K562 (cell line): ENCODE measurements at regions not wholly inside any gene's neighbourhood (a gene's known extent, or its start where the extent isn't known, plus 50 kb on each side); places are given as distances from the start of the nearest gene placed in this dataset.

Source experiments
- ATAC-seq: fragments of 200-7000 bp; cut with Tn5 transposase; 3 replicates; pipeline ENCODE4 v1.9.1; 2020; ENCODE audit warnings: moderate library complexity
- BruUV-seq: library from RNA; stranded (reverse); fragments of 400-500 nt; replicated peaks from 2 replicates; lab custom pipeline; 2021; lab: Mats Ljungman, UMichigan
- CTCF ChIA-PET: fragments of 300-600 bp; formaldehyde crosslinking; extraction: SDS; loops from one replicate; lab custom pipeline; 2021; ENCODE audit warnings: low intra/inter-chr PET ratio; lab: Yijun Ruan, JAX
- POLR2A ChIA-PET: fragments of 300-600, 350-650 bp; sonication (Branson Sonifier 250); formaldehyde crosslinking; extraction: SDS; loops from one replicate; lab custom pipeline; 2021; ENCODE audit warnings: antibody characterized with exemption, inconsistent platforms; lab: Yijun Ruan, JAX
- DNase-seq, 4 experiments: peaks; one replicate each; pipeline versions ENCODE4 v3.0.0 to v3.0.0-alpha.2; 2011 to 2018; ENCODE audit warnings: low spot score in 3 of 4, mixed read lengths in 3 of 4; ENCODE audit errors: extremely low read depth in 1 of 4
- FAIRE-seq: peaks from 2 replicates; lab custom pipeline; 2011; peaks lifted over from hg19 to GRCh38; lab: Jason Lieb, UNC
- H2AFZ ChIP-seq: 2 replicates; pipeline ENCODE4 v1.6.0; 2011; ENCODE audit warnings: low read depth, low read length, control low read depth, inconsistent platforms
- H3K27ac ChIP-seq: fragments of 200-600 bp; 3 replicates; pipeline ENCODE4 v1.8.0; 2011; ENCODE audit warnings: low read depth, mild to moderate bottlenecking, control low read depth, inconsistent platforms, low read length, moderate library complexity, mixed read lengths; ENCODE audit errors: extremely low read depth
- H3K27me3 ChIP-seq, 2 experiments: fragments of 300-600 bp in 1 of 2; 2 replicates in 1 of 2; 3 replicates in 1 of 2; pipeline versions ENCODE4 v1.6.0 to v1.8.0; 2011; ENCODE audit warnings: inconsistent platforms in 2 of 2, low read length in 2 of 2, mild to moderate bottlenecking in 1 of 2, mixed read lengths in 1 of 2, moderate library complexity in 1 of 2; ENCODE audit not compliant: control insufficient read depth in 2 of 2, insufficient read depth in 2 of 2
- H3K36me3 ChIP-seq: fragments of 300-600 bp; 3 replicates; pipeline ENCODE4 v1.8.0; 2011; ENCODE audit warnings: mild to moderate bottlenecking, low read length, inconsistent platforms; ENCODE audit not compliant: control insufficient read depth, insufficient read depth
- H3K4me1 ChIP-seq, 2 experiments: fragments of 200-600 bp in 1 of 2; replicated peaks in 1 of 2; 2 replicates in 1 of 2; 3 replicates in 1 of 2; pipeline versions ENCODE4 v1.5.1 to v1.8.0; 2011; ENCODE audit warnings: inconsistent platforms in 2 of 2, low read length in 2 of 2, mild to moderate bottlenecking in 1 of 2, mixed read lengths in 1 of 2, moderate library complexity in 1 of 2; ENCODE audit not compliant: control insufficient read depth in 2 of 2, insufficient read depth in 2 of 2
- H3K4me2 ChIP-seq: 2 replicates; pipeline ENCODE4 v1.6.1; 2011; ENCODE audit warnings: low read length, control low read depth, inconsistent platforms, mixed read lengths; ENCODE audit not compliant: insufficient read depth
- H3K4me3 ChIP-seq: fragments of 200-600 bp; sonication (generic), shearing (Covaris generic); 2 replicates; pipeline ENCODE4 v1.5.1; 2016; ENCODE audit warnings: control low read depth, inconsistent platforms
- H3K79me2 ChIP-seq: fragments of 200-600 bp; 3 replicates; pipeline ENCODE4 v1.8.0; 2011; ENCODE audit warnings: low read length, inconsistent platforms; ENCODE audit not compliant: control insufficient read depth, insufficient read depth
- H3K9ac ChIP-seq, 2 experiments: 2 replicates each; pipeline versions ENCODE4 v1.6.0 to v1.6.1; 2011; ENCODE audit warnings: low read depth in 2 of 2, low read length in 2 of 2, control low read depth in 1 of 2, inconsistent platforms in 1 of 2, mild to moderate bottlenecking in 1 of 2, mixed read lengths in 1 of 2; ENCODE audit not compliant: insufficient read depth in 1 of 2
- H3K9me1 ChIP-seq: one replicate; pipeline ENCODE4 v1.6.0; 2011; ENCODE audit warnings: inconsistent platforms, mild to moderate bottlenecking, low read length, moderate library complexity; ENCODE audit not compliant: control insufficient read depth, insufficient read depth
- H3K9me3 ChIP-seq: replicated peaks from 2 replicates; pipeline ENCODE4 v1.5.1; 2011; ENCODE audit warnings: low read depth, low read length, inconsistent platforms; ENCODE audit not compliant: control insufficient read depth, insufficient read depth
- H4K20me1 ChIP-seq: replicated peaks from 2 replicates; pipeline ENCODE4 v1.6.1; 2011; ENCODE audit warnings: low read length, inconsistent platforms, mixed read lengths; ENCODE audit not compliant: control insufficient read depth, insufficient read depth
- WGBS: fragments of 100-300 bp; shearing (Covaris generic); methylation state at CpG from one replicate; pipeline ENCODE4 v1.1.6; 2016; ENCODE audit warnings: low coverage, mixed read lengths; ENCODE audit not compliant: insufficient coverage; ENCODE audit errors: missing lambda C conversion rate; 5-methylcytosine and 5-hydroxymethylcytosine counted together
- in situ Hi-C: fragments of 300-500 bp; cut with MboI; formaldehyde crosslinking; loops from 4 replicates; pipeline ENCODE4 v1.15.0; 2018; ENCODE audit warnings: inconsistent platforms, mixed read lengths
- intact Hi-C: fragments of 100-400 bp; cut with micrococcal nuclease; formaldehyde crosslinking; loops from 2 replicates; pipeline ENCODE4 v1.14.2; 2022
- TF ChIP-seq, protein P1 (sequence below): IDR thresholded peaks from 2 replicates; pipeline ENCODE4 v1.6.1; 2011; ENCODE audit not compliant: insufficient read length; ENCODE audit errors: extremely low read depth
- TF ChIP-seq, protein P2 (sequence below): sonication (generic); formaldehyde crosslinking; IDR thresholded peaks from 2 replicates; pipeline ENCODE4 v1.8.1; 2023; ENCODE audit warnings: missing genetic modification reagents, mild to moderate bottlenecking, borderline replicate concordance
- TF ChIP-seq, protein P3 (sequence below): sonication (generic); formaldehyde crosslinking; IDR thresholded peaks from 2 replicates; pipeline ENCODE4 v1.8.0; 2022; ENCODE audit warnings: mild to moderate bottlenecking, low read depth, missing genetic modification reagents

DNA sequence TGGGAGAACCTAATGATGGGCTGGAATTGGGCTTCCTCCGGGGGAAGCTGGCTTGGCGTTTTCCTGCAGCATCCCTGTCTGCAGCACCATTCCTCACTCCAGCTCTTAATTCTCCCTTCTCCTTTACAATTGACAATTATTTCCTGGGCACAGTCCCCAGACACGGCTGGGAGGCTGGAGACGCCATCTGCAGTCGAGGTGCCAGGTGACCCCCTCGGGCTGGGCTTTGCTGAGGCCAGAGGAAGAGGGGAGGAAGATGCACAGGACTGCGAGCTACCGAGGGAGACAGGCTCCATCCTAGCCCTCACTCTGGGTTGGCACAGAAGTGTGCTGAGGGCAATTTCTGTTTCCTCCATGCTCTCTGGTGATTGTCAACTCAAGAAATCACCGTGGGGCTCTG lies 453.8 kb downstream of the PTPRU start:
- Histone ChIP-seq H3K4me1 (peaks cover 3 to 16% of the 10 kb centered on the region in 2 experiments; a peak in 3 of 5 replicates), H2AFZ (no peak overlapping the region), H4K20me1 (no peaks in the 10 kb centered on the region), H3K9me3 (no peaks in the 10 kb centered on the region), H3K27ac (no peak overlapping the region), H3K36me3 (no peaks in the 10 kb centered on the region), H3K9me1 (no peaks in the 10 kb centered on the region), H3K4me2 (no peak overlapping the region), H3K9ac (no peak overlapping the region), H3K79me2 (no peaks in the 10 kb centered on the region), H3K27me3 (peaks cover 2 to 28% of the 10 kb centered on the region in 2 experiments; a peak in 3 of 5 replicates), H3K4me3 (no peak overlapping the region)
- ChIA-PET CTCF (no interaction called here), POLR2A (interaction anchor here (1.1 kb wide), 1 partner anchor 335 kb away, joined by 3 read pairs; no protein-coding TSS in a partner anchor)
- BruUV-seq: no TSS peak
- FAIRE-seq (no peak), DNase-seq (no peak), ATAC-seq (no peak)
- TF ChIP-seq, protein P1, sequence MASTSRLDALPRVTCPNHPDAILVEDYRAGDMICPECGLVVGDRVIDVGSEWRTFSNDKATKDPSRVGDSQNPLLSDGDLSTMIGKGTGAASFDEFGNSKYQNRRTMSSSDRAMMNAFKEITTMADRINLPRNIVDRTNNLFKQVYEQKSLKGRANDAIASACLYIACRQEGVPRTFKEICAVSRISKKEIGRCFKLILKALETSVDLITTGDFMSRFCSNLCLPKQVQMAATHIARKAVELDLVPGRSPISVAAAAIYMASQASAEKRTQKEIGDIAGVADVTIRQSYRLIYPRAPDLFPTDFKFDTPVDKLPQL: no peak
- TF ChIP-seq, protein P2, sequence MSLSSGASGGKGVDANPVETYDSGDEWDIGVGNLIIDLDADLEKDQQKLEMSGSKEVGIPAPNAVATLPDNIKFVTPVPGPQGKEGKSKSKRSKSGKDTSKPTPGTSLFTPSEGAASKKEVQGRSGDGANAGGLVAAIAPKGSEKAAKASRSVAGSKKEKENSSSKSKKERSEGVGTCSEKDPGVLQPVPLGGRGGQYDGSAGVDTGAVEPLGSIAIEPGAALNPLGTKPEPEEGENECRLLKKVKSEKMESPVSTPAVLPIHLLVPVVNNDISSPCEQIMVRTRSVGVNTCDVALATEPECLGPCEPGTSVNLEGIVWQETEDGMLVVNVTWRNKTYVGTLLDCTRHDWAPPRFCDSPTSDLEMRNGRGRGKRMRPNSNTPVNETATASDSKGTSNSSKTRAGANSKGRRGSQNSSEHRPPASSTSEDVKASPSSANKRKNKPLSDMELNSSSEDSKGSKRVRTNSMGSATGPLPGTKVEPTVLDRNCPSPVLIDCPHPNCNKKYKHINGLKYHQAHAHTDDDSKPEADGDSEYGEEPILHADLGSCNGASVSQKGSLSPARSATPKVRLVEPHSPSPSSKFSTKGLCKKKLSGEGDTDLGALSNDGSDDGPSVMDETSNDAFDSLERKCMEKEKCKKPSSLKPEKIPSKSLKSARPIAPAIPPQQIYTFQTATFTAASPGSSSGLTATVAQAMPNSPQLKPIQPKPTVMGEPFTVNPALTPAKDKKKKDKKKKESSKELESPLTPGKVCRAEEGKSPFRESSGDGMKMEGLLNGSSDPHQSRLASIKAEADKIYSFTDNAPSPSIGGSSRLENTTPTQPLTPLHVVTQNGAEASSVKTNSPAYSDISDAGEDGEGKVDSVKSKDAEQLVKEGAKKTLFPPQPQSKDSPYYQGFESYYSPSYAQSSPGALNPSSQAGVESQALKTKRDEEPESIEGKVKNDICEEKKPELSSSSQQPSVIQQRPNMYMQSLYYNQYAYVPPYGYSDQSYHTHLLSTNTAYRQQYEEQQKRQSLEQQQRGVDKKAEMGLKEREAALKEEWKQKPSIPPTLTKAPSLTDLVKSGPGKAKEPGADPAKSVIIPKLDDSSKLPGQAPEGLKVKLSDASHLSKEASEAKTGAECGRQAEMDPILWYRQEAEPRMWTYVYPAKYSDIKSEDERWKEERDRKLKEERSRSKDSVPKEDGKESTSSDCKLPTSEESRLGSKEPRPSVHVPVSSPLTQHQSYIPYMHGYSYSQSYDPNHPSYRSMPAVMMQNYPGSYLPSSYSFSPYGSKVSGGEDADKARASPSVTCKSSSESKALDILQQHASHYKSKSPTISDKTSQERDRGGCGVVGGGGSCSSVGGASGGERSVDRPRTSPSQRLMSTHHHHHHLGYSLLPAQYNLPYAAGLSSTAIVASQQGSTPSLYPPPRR: no peak
- TF ChIP-seq, protein P3, sequence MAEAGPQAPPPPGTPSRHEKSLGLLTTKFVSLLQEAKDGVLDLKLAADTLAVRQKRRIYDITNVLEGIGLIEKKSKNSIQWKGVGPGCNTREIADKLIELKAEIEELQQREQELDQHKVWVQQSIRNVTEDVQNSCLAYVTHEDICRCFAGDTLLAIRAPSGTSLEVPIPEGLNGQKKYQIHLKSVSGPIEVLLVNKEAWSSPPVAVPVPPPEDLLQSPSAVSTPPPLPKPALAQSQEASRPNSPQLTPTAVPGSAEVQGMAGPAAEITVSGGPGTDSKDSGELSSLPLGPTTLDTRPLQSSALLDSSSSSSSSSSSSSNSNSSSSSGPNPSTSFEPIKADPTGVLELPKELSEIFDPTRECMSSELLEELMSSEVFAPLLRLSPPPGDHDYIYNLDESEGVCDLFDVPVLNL (CRISPR knock-in tag): no peak
- 6% methylated on average over 6 of the region's 9 CpGs for WGBS
- intact Hi-C loops: loop anchor here (10.0 kb wide), 1 partner anchor 1015 kb away; no protein-coding TSS in a partner anchor
- in situ Hi-C loops: no loop called here
